ENCODE measurements at regions not wholly inside any gene's neighbourhood (a gene's known extent, or its start where the extent isn't known, plus 50 kb on each side); places are given as distances from the start of the nearest gene placed in this dataset.

- Histone ChIP-seq H3K27ac (ENCODE audit: low read depth, low read length) (no peak overlapping the region), H3K9ac (ENCODE audit: low read depth, low read length) (no peak overlapping the region), H3K9me3 (ENCODE audit: control insufficient read depth, insufficient read depth, low read length) (no peaks in the 10 kb centered on the region), H3K27me3 (ENCODE audit: control insufficient read depth, insufficient read depth, low read length) (no peaks in the 10 kb centered on the region), H3K4me1 (ENCODE audit: control insufficient read depth, insufficient read depth, low read length) (no peaks in the 10 kb centered on the region), H3K4me3 (ENCODE audit: low read depth, low read length) (no peak overlapping the region), H3K36me3 (ENCODE audit: control insufficient read depth, insufficient read depth, low read length) (peaks cover 83% of the 10 kb centered on the region)
Observed at GRCh38 chr2:120984452-120985173, 248.9 kb downstream of the GLI2 start.

GRCh38 chr2:120985174-120985996, 249.7 kb downstream of the GLI2 start:
- Histone ChIP-seq H3K27ac (ENCODE audit: low read depth, low read length) (no peak overlapping the region), H3K9ac (ENCODE audit: low read depth, low read length) (no peak overlapping the region), H3K4me1 (ENCODE audit: control insufficient read depth, insufficient read depth, low read length) (no peaks in the 10 kb centered on the region), H3K9me3 (ENCODE audit: control insufficient read depth, insufficient read depth, low read length) (no peaks in the 10 kb centered on the region), H3K27me3 (ENCODE audit: control insufficient read depth, insufficient read depth, low read length) (no peaks in the 10 kb centered on the region), H3K36me3 (ENCODE audit: control insufficient read depth, insufficient read depth, low read length) (peaks cover 83% of the 10 kb centered on the region), H3K4me3 (ENCODE audit: low read depth, low read length) (no peak overlapping the region)

- H3K27me3 ChIP-seq (ENCODE audit: control insufficient read depth, insufficient read depth, low read length) = no peaks in the 10 kb centered on the region
- H3K9me3 ChIP-seq (ENCODE audit: control insufficient read depth, insufficient read depth, low read length) = no peaks in the 10 kb centered on the region
- no peak overlapping the region for H3K9ac ChIP-seq (ENCODE audit: low read depth, low read length)
- no peak overlapping the region for H3K4me3 ChIP-seq (ENCODE audit: low read depth, low read length)
- peaks cover 88% of the 10 kb centered on the region for H3K36me3 ChIP-seq (ENCODE audit: control insufficient read depth, insufficient read depth, low read length)
- H3K27ac ChIP-seq (ENCODE audit: low read depth, low read length) = no peak overlapping the region
- no peaks in the 10 kb centered on the region for H3K4me1 ChIP-seq (ENCODE audit: control insufficient read depth, insufficient read depth, low read length)
Observed at GRCh38 chr2:120985997-120986651, 250.5 kb downstream of the GLI2 start.

GRCh38 chr2:120986898-120987650, 251.4 kb downstream of the GLI2 start:
- Histone ChIP-seq H3K36me3 (ENCODE audit: control insufficient read depth, insufficient read depth, low read length) (peaks cover 91% of the 10 kb centered on the region), H3K27ac (ENCODE audit: low read depth, low read length) (no peak overlapping the region), H3K9ac (ENCODE audit: low read depth, low read length) (no peak overlapping the region)

GRCh38 chr2:120988051-120988699, 252.5 kb downstream of the GLI2 start:
- no peak overlapping the region for H3K27ac ChIP-seq (ENCODE audit: low read depth, low read length)
- H3K27me3 ChIP-seq (ENCODE audit: control insufficient read depth, insufficient read depth, low read length) = no peaks in the 10 kb centered on the region
- peaks cover 83% of the 10 kb centered on the region for H3K36me3 ChIP-seq (ENCODE audit: control insufficient read depth, insufficient read depth, low read length)
- no peaks in the 10 kb centered on the region for H3K9me3 ChIP-seq (ENCODE audit: control insufficient read depth, insufficient read depth, low read length)
- no peaks in the 10 kb centered on the region for H3K4me1 ChIP-seq (ENCODE audit: control insufficient read depth, insufficient read depth, low read length)
- no peak overlapping the region for H3K4me3 ChIP-seq (ENCODE audit: low read depth, low read length)
- no peak overlapping the region for H3K9ac ChIP-seq (ENCODE audit: low read depth, low read length)

More at GRCh38 chr2:120986898-120987650, 251.4 kb downstream of the GLI2 start:
- H3K27me3 ChIP-seq (ENCODE audit: control insufficient read depth, insufficient read depth, low read length) = no peaks in the 10 kb centered on the region
- no peaks in the 10 kb centered on the region for H3K4me1 ChIP-seq (ENCODE audit: control insufficient read depth, insufficient read depth, low read length)
- no peaks in the 10 kb centered on the region for H3K9me3 ChIP-seq (ENCODE audit: control insufficient read depth, insufficient read depth, low read length)
- no peak overlapping the region for H3K4me3 ChIP-seq (ENCODE audit: low read depth, low read length)

GRCh38 chr2:120988700-120989511, 253.2 kb downstream of the GLI2 start:
- H3K9ac ChIP-seq (ENCODE audit: low read depth, low read length) = no peak overlapping the region
- H3K9me3 ChIP-seq (ENCODE audit: control insufficient read depth, insufficient read depth, low read length) = no peaks in the 10 kb centered on the region
- H3K27me3 ChIP-seq (ENCODE audit: control insufficient read depth, insufficient read depth, low read length) = no peaks in the 10 kb centered on the region
- no peak overlapping the region for H3K27ac ChIP-seq (ENCODE audit: low read depth, low read length)
- no peaks in the 10 kb centered on the region for H3K4me1 ChIP-seq (ENCODE audit: control insufficient read depth, insufficient read depth, low read length)
- peaks cover 76% of the 10 kb centered on the region for H3K36me3 ChIP-seq (ENCODE audit: control insufficient read depth, insufficient read depth, low read length)
- no peak overlapping the region for H3K4me3 ChIP-seq (ENCODE audit: low read depth, low read length)

- Histone ChIP-seq H3K36me3 (ENCODE audit: control insufficient read depth, insufficient read depth, low read length) (peaks cover 67% of the 10 kb centered on the region), H3K9me3 (ENCODE audit: control insufficient read depth, insufficient read depth, low read length) (no peaks in the 10 kb centered on the region), H3K4me1 (ENCODE audit: control insufficient read depth, insufficient read depth, low read length) (no peaks in the 10 kb centered on the region), H3K27me3 (ENCODE audit: control insufficient read depth, insufficient read depth, low read length) (no peaks in the 10 kb centered on the region), H3K27ac (ENCODE audit: low read depth, low read length) (no peak overlapping the region), H3K4me3 (ENCODE audit: low read depth, low read length) (no peak overlapping the region), H3K9ac (ENCODE audit: low read depth, low read length) (no peak overlapping the region)
Observed at GRCh38 chr2:120989512-120990441, 254.1 kb downstream of the GLI2 start.

GRCh38 chr2:120990451-120990871, 254.8 kb downstream of the GLI2 start:
- Histone ChIP-seq H3K27ac (ENCODE audit: low read depth, low read length) (no peak overlapping the region), H3K4me1 (ENCODE audit: control insufficient read depth, insufficient read depth, low read length) (no peaks in the 10 kb centered on the region), H3K4me3 (ENCODE audit: low read depth, low read length) (no peak overlapping the region), H3K27me3 (ENCODE audit: control insufficient read depth, insufficient read depth, low read length) (no peaks in the 10 kb centered on the region), H3K9ac (ENCODE audit: low read depth, low read length) (no peak overlapping the region), H3K36me3 (ENCODE audit: control insufficient read depth, insufficient read depth, low read length) (peaks cover 60% of the 10 kb centered on the region), H3K9me3 (ENCODE audit: control insufficient read depth, insufficient read depth, low read length) (no peaks in the 10 kb centered on the region)

- Histone ChIP-seq H3K4me3 (ENCODE audit: low read depth, low read length) (no peak overlapping the region), H3K36me3 (ENCODE audit: control insufficient read depth, insufficient read depth, low read length) (peaks cover 51% of the 10 kb centered on the region), H3K27me3 (ENCODE audit: control insufficient read depth, insufficient read depth, low read length) (no peaks in the 10 kb centered on the region), H3K9ac (ENCODE audit: low read depth, low read length) (no peak overlapping the region), H3K9me3 (ENCODE audit: control insufficient read depth, insufficient read depth, low read length) (no peaks in the 10 kb centered on the region), H3K27ac (ENCODE audit: low read depth, low read length) (no peak overlapping the region), H3K4me1 (ENCODE audit: control insufficient read depth, insufficient read depth, low read length) (no peaks in the 10 kb centered on the region)
Observed at GRCh38 chr2:120991441-120991840, 255.8 kb downstream of the GLI2 start.

Data from HUES48 (cell line).